ENCODE measurements at regions not wholly inside any gene's neighbourhood (a gene's known extent, or its start where the extent isn't known, plus 50 kb on each side); places are given as distances from the start of the nearest gene placed in this dataset.
A peak's percentile ranks its signal among the peaks of the same experiment; 100 is the strongest.
"Not testable (repeated sequence)": the region's sequence is repeated elsewhere in the genome, so short reads cannot be mapped to it uniquely, and the experiment has no call there.

GRCh38 chrY:19477959-19478358 is 266.6 kb downstream of the KDM5D start:
- no peak for DNase-seq (ENCODE audit: low spot score)
- TF ChIP-seq CTCF (IDR thresholded peaks at IDR 0.05; ENCODE audit: extremely low read depth, missing control alignments): no peak

- TF ChIP-seq CTCF (IDR thresholded peaks at IDR 0.05; ENCODE audit: extremely low read depth, missing control alignments): no peak
- no peak for DNase-seq (ENCODE audit: low spot score)
These were observed 278.7 kb downstream of the KDM5D start for GRCh38 chrY:19465809-19466208.

GRCh38 chrY:19456855-19457448 is 287.6 kb downstream of the KDM5D start:
- no peak for DNase-seq (ENCODE audit: low spot score)
- TF ChIP-seq CTCF (IDR thresholded peaks at IDR 0.05; ENCODE audit: extremely low read depth, missing control alignments): no peak

GRCh38 chrY:19433059-19433458 is 311.5 kb downstream of the KDM5D start:
- peak; percentile 16 for TF ChIP-seq CTCF (IDR thresholded peaks at IDR 0.05; ENCODE audit: extremely low read depth, missing control alignments)
- peak; percentile 17 for DNase-seq (ENCODE audit: low spot score)

- DNase-seq (ENCODE audit: low spot score): no peak
- TF ChIP-seq CTCF (IDR thresholded peaks at IDR 0.05; ENCODE audit: extremely low read depth, missing control alignments): no peak
These were observed 316.6 kb downstream of the KDM5D start for GRCh38 chrY:19427736-19428518.

- DNase-seq (ENCODE audit: low spot score): not testable (repeated sequence)
These were observed 317.3 kb downstream of the KDM5D start for GRCh38 chrY:19427191-19427590.

GRCh38 chrY:19410980-19411766 is 333.4 kb downstream of the KDM5D start:
- TF ChIP-seq CTCF (IDR thresholded peaks at IDR 0.05; ENCODE audit: extremely low read depth, missing control alignments): no peak

More at GRCh38 chrY:19410980-19411766, 333.4 kb downstream of the KDM5D start:
- DNase-seq (ENCODE audit: low spot score): no peak

All from GM20000 (cell line).